ENCODE measurements at regions not wholly inside any gene's neighbourhood (a gene's known extent, or its start where the extent isn't known, plus 50 kb on each side); places are given as distances from the start of the nearest gene placed in this dataset.
"Not testable (repeated sequence)": the region's sequence is repeated elsewhere in the genome, so short reads cannot be mapped to it uniquely, and the experiment has no call there.

- no peak for DNase-seq (ENCODE audit: low spot score)
Measured at GRCh38 chr12:87678453-87678852, 350.7 kb downstream of the C12orf50 start.

GRCh38 chr12:87676731-87677130 lies 352.5 kb downstream of the C12orf50 start:
- DNase-seq (ENCODE audit: low spot score): no peak

GRCh38 chr12:87671757-87672156 lies 357.4 kb downstream of the C12orf50 start:
- DNase-seq (ENCODE audit: low spot score): no peak

DNA sequence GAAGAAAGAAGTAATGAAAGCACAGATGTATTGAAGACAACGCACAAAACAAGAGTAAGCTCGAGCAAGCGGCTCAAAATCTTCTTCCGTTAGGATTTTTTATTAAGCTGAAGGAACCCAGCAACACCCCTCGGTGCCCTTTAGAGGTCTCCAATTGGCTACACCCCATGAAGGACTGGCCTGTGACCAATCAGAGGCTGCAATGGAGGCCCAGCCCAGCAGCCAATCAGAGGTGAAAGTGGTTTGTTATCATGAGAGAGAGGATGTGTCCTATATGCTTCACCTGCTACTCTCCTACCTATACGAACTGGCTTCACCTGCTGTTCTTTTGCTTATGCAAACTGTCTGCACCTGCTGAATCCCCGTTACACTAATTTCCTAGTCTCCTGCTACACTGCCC lies 358.8 kb downstream of the C12orf50 start:
- DNase-seq (ENCODE audit: low spot score): no peak

GRCh38 chr12:87667378-87667777 lies 361.8 kb downstream of the C12orf50 start:
- DNase-seq (ENCODE audit: low spot score): no peak

- DNase-seq (ENCODE audit: low spot score): no peak
Measured at GRCh38 chr12:87661786-87662377, 367.3 kb downstream of the C12orf50 start.

- DNase-seq (ENCODE audit: low spot score): no peak
Measured at GRCh38 chr12:87660987-87661774, 368.0 kb downstream of the C12orf50 start.

- DNase-seq (ENCODE audit: low spot score): no peak
Measured at GRCh38 chr12:87660291-87660690, 368.9 kb downstream of the C12orf50 start.

- no peak for DNase-seq (ENCODE audit: low spot score)
Measured at GRCh38 chr12:87656311-87656710, 372.9 kb downstream of the C12orf50 start.

DNA sequence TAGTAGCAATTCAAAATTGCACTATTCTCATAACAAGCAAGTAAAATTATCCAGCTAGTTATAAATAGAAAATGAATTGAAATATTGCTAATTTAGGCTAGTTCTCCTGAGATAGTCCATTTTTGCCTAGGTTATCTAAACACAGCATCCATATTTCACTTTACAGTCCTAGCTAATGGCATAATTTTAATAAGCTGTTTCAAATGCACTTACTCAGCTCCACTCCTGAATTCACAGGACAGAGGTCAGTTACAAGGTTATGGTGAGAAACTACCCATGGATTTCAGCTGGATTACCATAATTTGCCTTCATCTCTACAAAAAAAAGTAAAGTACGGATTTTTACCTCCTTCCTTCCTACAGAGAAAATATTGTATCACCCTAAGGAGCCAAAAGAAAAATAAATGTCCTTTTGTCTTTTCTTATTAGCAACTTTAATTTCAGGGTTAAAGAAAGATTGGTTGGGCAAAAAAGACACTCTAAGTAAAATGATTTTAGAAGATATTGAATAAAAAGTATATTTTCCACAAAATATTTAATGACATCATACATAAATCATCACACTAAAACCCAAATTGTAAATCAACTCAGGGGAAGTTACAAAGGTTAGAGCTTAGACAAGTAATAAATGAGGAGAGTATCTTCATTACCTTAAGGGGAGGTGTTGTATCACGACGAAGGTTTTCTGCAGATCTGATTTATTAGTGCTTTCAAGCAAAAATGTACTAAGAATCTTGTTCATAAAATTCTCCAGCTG lies 377.4 kb downstream of the C12orf50 start:
- DNase-seq (ENCODE audit: low spot score): no peak

GRCh38 chr12:87642245-87642644 lies 387.0 kb downstream of the C12orf50 start:
- no peak for DNase-seq (ENCODE audit: low spot score)

GRCh38 chr12:87618199-87618598 lies 411.0 kb downstream of the C12orf50 start:
- DNase-seq (ENCODE audit: low spot score): no peak

- no peak for DNase-seq (ENCODE audit: low spot score)
Measured at GRCh38 chr12:87612996-87613395, 416.2 kb downstream of the C12orf50 start.

- DNase-seq (ENCODE audit: low spot score): no peak
Measured at GRCh38 chr12:87608321-87608720, 420.9 kb downstream of the C12orf50 start.

DNA sequence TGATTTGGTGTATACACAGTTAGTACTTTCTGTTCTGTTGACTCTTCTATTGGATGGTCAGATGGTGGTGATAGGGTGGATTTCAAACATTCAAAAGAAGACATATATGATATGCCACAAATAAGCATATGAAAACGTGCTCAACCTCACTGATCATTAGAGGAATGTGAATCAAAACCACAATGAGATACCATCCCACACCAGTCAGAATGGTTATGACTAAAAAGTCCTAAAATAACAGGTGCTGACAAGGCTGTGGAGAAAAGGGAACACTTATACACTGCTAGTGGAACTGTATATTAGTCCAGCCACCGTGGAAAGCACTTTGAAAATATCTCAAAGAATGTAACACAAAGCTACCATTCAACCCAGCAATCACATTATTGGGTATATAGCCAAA lies 425.5 kb downstream of the C12orf50 start:
- DNase-seq (ENCODE audit: low spot score): no peak

- DNase-seq (ENCODE audit: low spot score): no peak
Measured at GRCh38 chr12:87599459-87599858, 429.7 kb downstream of the C12orf50 start.

GRCh38 chr12:87597114-87597513 lies 432.1 kb downstream of the C12orf50 start:
- DNase-seq (ENCODE audit: low spot score): no peak

- no peak for DNase-seq (ENCODE audit: low spot score)
Measured at GRCh38 chr12:87596636-87597035, 432.6 kb downstream of the C12orf50 start.

DNA sequence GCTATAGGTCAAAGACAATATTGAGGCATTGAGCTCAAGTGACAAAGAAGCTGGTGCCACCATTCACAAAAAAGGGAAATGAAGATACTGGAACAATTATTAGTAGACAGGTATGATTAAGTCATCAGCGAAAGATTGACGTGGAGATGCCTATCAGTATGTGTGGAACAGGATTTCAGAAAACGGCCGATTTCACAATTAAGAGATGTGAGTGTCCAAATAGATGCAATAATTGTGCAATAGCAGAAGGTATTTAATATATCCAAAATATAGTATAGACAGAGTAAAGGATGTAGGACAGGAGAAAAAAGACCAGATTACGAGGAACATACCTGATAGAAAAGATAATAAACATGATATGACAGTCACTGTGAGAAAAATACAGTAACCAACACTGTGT lies 433.1 kb downstream of the C12orf50 start:
- no peak for DNase-seq (ENCODE audit: low spot score)

DNA sequence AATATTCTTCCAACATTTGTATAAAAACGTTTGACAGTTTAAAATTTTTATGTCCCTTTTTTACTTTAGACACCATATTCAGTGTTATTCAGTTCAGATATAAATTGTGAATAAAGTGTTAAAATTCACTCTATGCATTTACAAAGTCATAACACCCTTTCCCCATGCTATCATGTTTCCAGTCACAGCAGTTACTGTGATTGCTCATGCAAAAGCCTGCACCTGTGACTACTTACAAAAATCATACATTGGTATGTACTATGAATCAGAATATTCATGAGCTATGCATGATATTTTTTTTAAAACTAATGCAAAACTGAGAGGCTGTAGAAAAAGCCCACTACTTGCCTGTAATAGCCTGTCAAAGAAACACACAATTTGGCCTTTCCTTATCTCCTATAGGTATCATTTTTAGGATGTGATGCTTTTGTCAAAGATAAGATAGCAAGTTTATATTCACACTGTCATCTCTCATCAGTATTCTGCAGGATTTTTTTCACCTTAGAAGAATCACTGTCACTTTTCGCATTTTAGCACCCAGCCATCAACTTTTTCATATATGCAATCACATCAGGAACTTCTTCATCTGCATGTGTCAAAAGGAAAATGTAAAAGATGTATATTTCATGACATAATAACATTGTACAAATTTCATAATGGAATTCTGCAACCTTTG lies 443.2 kb downstream of the C12orf50 start:
- DNase-seq (ENCODE audit: low spot score): no peak

DNA sequence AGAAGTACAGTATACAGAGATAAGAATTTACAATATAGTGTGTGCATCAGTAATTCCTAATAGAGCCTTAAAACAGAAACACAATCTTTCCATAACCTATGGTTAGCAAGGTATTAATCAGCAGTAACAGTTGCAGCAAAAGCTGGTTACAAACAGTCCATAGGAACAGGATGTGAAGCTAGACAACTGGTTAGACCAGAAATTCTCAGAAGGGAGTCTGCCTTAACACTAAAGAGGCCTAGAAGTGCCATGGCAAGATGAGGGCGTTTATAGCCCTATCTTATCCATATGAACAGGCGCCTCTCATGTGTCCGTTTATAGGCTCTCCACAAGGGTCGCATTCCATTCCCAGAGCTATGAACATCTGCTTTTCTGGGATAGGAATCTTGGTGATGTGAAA lies 450.1 kb downstream of the C12orf50 start:
- DNase-seq (ENCODE audit: low spot score): not testable (repeated sequence)

GRCh38 chr12:87575906-87576305 lies 453.3 kb downstream of the C12orf50 start:
- no peak for DNase-seq (ENCODE audit: low spot score)
